ENCODE measurements at regions not wholly inside any gene's neighbourhood (a gene's known extent, or its start where the extent isn't known, plus 50 kb on each side); places are given as distances from the start of the nearest gene placed in this dataset.

GRCh38 chr1:222256058-222256457 lies 291.8 kb downstream of the HHIPL2 start:
- no peaks in the 10 kb centered on the region for H3K9me2 ChIP-seq (ENCODE audit: insufficient read depth, low read length)

GRCh38 chr1:222252788-222253187 lies 295.1 kb downstream of the HHIPL2 start:
- H3K4me2 ChIP-seq (ENCODE audit: low read length), result no peak overlapping the region
- no peak overlapping the region for H2AFZ ChIP-seq (ENCODE audit: low read depth, low read length)
- H3K27ac ChIP-seq (ENCODE audit: low read length), result no peak overlapping the region
- H3K9me3 ChIP-seq (ENCODE audit: low read length), result no peaks in the 10 kb centered on the region
- no peaks in the 10 kb centered on the region for H4K20me1 ChIP-seq (ENCODE audit: insufficient read depth)
- H3K79me2 ChIP-seq (replicated peaks; ENCODE audit: insufficient read depth, low read length), result no peaks in the 10 kb centered on the region
- H3K9ac ChIP-seq (ENCODE audit: low read length), result no peak overlapping the region
- no peaks in the 10 kb centered on the region for H3K9me2 ChIP-seq (ENCODE audit: insufficient read depth, low read length)
- no peaks in the 10 kb centered on the region for H3K36me3 ChIP-seq (ENCODE audit: insufficient read depth, low read length)
- no peak for TF ChIP-seq MXI1 (conservative IDR thresholded peaks at IDR 0.05; ENCODE audit: poor library complexity, severe bottlenecking)
- TF ChIP-seq, protein P1, sequence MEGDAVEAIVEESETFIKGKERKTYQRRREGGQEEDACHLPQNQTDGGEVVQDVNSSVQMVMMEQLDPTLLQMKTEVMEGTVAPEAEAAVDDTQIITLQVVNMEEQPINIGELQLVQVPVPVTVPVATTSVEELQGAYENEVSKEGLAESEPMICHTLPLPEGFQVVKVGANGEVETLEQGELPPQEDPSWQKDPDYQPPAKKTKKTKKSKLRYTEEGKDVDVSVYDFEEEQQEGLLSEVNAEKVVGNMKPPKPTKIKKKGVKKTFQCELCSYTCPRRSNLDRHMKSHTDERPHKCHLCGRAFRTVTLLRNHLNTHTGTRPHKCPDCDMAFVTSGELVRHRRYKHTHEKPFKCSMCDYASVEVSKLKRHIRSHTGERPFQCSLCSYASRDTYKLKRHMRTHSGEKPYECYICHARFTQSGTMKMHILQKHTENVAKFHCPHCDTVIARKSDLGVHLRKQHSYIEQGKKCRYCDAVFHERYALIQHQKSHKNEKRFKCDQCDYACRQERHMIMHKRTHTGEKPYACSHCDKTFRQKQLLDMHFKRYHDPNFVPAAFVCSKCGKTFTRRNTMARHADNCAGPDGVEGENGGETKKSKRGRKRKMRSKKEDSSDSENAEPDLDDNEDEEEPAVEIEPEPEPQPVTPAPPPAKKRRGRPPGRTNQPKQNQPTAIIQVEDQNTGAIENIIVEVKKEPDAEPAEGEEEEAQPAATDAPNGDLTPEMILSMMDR (IDR thresholded peaks at IDR 0.05; ENCODE audit: poor library complexity, severe bottlenecking), result no peak
- no peak overlapping the region for H3K4me3 ChIP-seq (ENCODE audit: low read length)
- no peaks in the 10 kb centered on the region for H3K27me3 ChIP-seq (ENCODE audit: insufficient read depth, low read depth, low read length)
- no peaks in the 10 kb centered on the region for H3F3A ChIP-seq (ENCODE audit: insufficient read depth, low read length, poor library complexity, severe bottlenecking)

More at GRCh38 chr1:222256058-222256457, 291.8 kb downstream of the HHIPL2 start:
- Histone ChIP-seq H3K27me3 (ENCODE audit: insufficient read depth, low read depth, low read length) (no peaks in the 10 kb centered on the region), H3K4me3 (ENCODE audit: low read length) (no peak overlapping the region), H4K20me1 (ENCODE audit: insufficient read depth) (no peaks in the 10 kb centered on the region), H3K4me2 (ENCODE audit: low read length) (no peak overlapping the region), H3K9ac (ENCODE audit: low read length) (no peak overlapping the region), H3F3A (ENCODE audit: insufficient read depth, low read length, poor library complexity, severe bottlenecking) (no peaks in the 10 kb centered on the region), H3K27ac (ENCODE audit: low read length) (no peak overlapping the region), H3K36me3 (ENCODE audit: insufficient read depth, low read length) (no peaks in the 10 kb centered on the region), H3K79me2 (replicated peaks; ENCODE audit: insufficient read depth, low read length) (no peaks in the 10 kb centered on the region), H3K9me3 (ENCODE audit: low read length) (no peaks in the 10 kb centered on the region), H2AFZ (ENCODE audit: low read depth, low read length) (no peak overlapping the region)
- no peak for TF ChIP-seq POLR2AphosphoS5 (IDR thresholded peaks at IDR 0.05)
- TF ChIP-seq RAD21 (conservative IDR thresholded peaks at IDR 0.05), result no peak
- TF ChIP-seq EZH2 (IDR thresholded peaks at IDR 0.05; ENCODE audit: borderline replicate concordance, insufficient read depth, low read length, poor library complexity, severe bottlenecking), result no peak
- no peak for TF ChIP-seq MXI1 (conservative IDR thresholded peaks at IDR 0.05; ENCODE audit: poor library complexity, severe bottlenecking)
- no peak for TF ChIP-seq TAF1 (IDR thresholded peaks at IDR 0.05; ENCODE audit: low read depth)
- no peak for TF ChIP-seq EP300 (conservative IDR thresholded peaks at IDR 0.05; ENCODE audit: poor library complexity, severe bottlenecking)
- TF ChIP-seq, protein P1 (IDR thresholded peaks at IDR 0.05; ENCODE audit: poor library complexity, severe bottlenecking), result no peak
- no peak for TF ChIP-seq SMC3 (conservative IDR thresholded peaks at IDR 0.05; ENCODE audit: poor library complexity)
- TF ChIP-seq REST (IDR thresholded peaks at IDR 0.05; ENCODE audit: borderline replicate concordance), result no peak

All from neural cell (in vitro differentiated cells).